BJ (cell line): ENCODE measurements at regions not wholly inside any gene's neighbourhood (a gene's known extent, or its start where the extent isn't known, plus 50 kb on each side); places are given as distances from the start of the nearest gene placed in this dataset.

Experiments
- CTCF ChIA-PET: fragments of 350-600 bp; formaldehyde crosslinking; extraction: SDS; loops from one replicate; lab custom pipeline; 2021; ENCODE audit warnings: antibody characterized with exemption, inconsistent platforms; lab: Yijun Ruan, JAX
- POLR2A ChIA-PET: fragments of 300-600 bp; sonication (Branson Sonifier 250); formaldehyde crosslinking; extraction: SDS; loops from one replicate; lab custom pipeline; 2021; ENCODE audit warnings: antibody characterized with exemption; lab: Charles Lee
- DNase-seq: peaks from one replicate; pipeline ENCODE4 v3.0.0-alpha.2; 2011; ENCODE audit warnings: low read depth
- H3K27me3 ChIP-seq: 2 replicates; pipeline ENCODE4 v1.6.0; 2011; ENCODE audit warnings: low read length; ENCODE audit not compliant: control insufficient read depth, insufficient read depth
- H3K36me3 ChIP-seq: 2 replicates; pipeline ENCODE4 v1.5.1; 2011; ENCODE audit warnings: low read length; ENCODE audit not compliant: control insufficient read depth, insufficient read depth
- H3K4me3 ChIP-seq: 2 replicates; pipeline ENCODE4 v1.5.1; 2011; ENCODE audit warnings: low read depth, mild to moderate bottlenecking, control low read depth, low read length
- CTCF ChIP-seq: IDR thresholded peaks from 2 replicates; pipeline ENCODE4 v1.5.1; 2011; ENCODE audit warnings: low read depth, mild to moderate bottlenecking, control low read depth, inconsistent platforms, low read length, moderate library complexity; ENCODE audit not compliant: insufficient read depth

- Histone ChIP-seq H3K36me3 (no peaks in the 10 kb centered on the region), H3K4me3 (no peak overlapping the region), H3K27me3 (no peaks in the 10 kb centered on the region)
- CTCF ChIA-PET = interaction anchor here (0.9 to 3.3 kb wide), 2 partner anchors 21 to 31 kb away, joined by 3 to 11 read pairs; no protein-coding TSS in a partner anchor
- TF ChIP-seq CTCF = no peak
- DNase-seq = no peak
- POLR2A ChIA-PET = no interaction called here
Observed at GRCh38 chr2:133822517-133823225, 254.4 kb upstream of the NCKAP5 start.

GRCh38 chr2:133823226-133823550 lies 254.9 kb upstream of the NCKAP5 start:
- no peak for TF ChIP-seq CTCF
- H3K36me3 ChIP-seq = no peaks in the 10 kb centered on the region
- no peak for DNase-seq
- ChIA-PET CTCF (interaction anchor here (0.9 kb wide), 1 partner anchor 31 kb away, joined by 3 read pairs; no protein-coding TSS in a partner anchor), POLR2A (no interaction called here)
- no peaks in the 10 kb centered on the region for H3K27me3 ChIP-seq
- no peak overlapping the region for H3K4me3 ChIP-seq

- CTCF ChIA-PET = no interaction called here
- no peak for DNase-seq
Observed at GRCh38 chr2:133824869-133825268, 256.6 kb upstream of the NCKAP5 start.

GRCh38 chr2:133825778-133826177 lies 257.5 kb upstream of the NCKAP5 start:
- no peak for DNase-seq
- H3K36me3 ChIP-seq = no peaks in the 10 kb centered on the region
- H3K4me3 ChIP-seq = no peak overlapping the region
- ChIA-PET CTCF (no interaction called here), POLR2A (no interaction called here)
- TF ChIP-seq CTCF = no peak
- no peaks in the 10 kb centered on the region for H3K27me3 ChIP-seq

More at GRCh38 chr2:133824869-133825268, 256.6 kb upstream of the NCKAP5 start:
- H3K36me3 ChIP-seq = no peaks in the 10 kb centered on the region
- TF ChIP-seq CTCF = no peak
- no peak overlapping the region for H3K4me3 ChIP-seq
- POLR2A ChIA-PET = no interaction called here
- no peaks in the 10 kb centered on the region for H3K27me3 ChIP-seq

GRCh38 chr2:133828913-133829312 lies 260.6 kb upstream of the NCKAP5 start:
- no peak for DNase-seq
- TF ChIP-seq CTCF = no peak
- H3K4me3 ChIP-seq = no peak overlapping the region
- H3K27me3 ChIP-seq = no peaks in the 10 kb centered on the region
- CTCF ChIA-PET = interaction anchor here (1.2 kb wide), 1 partner anchor 16 kb away, joined by 4 read pairs; no protein-coding TSS in a partner anchor
- POLR2A ChIA-PET = no interaction called here
- H3K36me3 ChIP-seq = no peaks in the 10 kb centered on the region
